Fibroblast of skin of right biceps (primary cell): ENCODE measurements at regions not wholly inside any gene's neighbourhood (a gene's known extent, or its start where the extent isn't known, plus 50 kb on each side); places are given as distances from the start of the nearest gene placed in this dataset.
"Not testable (repeated sequence)": the region's sequence is repeated elsewhere in the genome, so short reads cannot be mapped to it uniquely, and the experiment has no call there.

ENCODE experiments used
- DNase-seq: peaks from one replicate; pipeline ENCODE4 v3.0.0-alpha.2; 2013

DNA sequence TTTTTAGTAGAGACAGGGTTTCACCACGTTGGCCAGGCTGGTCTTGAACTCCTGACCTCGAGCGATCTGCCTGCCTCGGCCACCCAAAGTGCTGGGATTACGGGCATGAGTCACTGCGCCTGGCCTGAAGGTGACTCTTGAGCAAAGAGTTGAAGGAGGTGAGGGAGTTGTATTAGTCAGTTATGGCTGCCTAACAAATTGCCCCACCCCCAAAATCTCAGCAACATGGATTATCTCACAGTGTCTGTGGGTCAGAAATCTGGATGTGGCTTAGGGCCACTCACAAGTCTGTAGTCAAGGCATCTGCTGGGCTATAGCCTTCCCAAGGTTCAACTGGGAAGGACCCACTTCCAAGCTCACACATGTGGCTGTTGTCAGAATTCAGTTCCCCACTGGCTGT, 52.8 kb upstream of the ADGRE5 start:
- no peak for DNase-seq

DNA sequence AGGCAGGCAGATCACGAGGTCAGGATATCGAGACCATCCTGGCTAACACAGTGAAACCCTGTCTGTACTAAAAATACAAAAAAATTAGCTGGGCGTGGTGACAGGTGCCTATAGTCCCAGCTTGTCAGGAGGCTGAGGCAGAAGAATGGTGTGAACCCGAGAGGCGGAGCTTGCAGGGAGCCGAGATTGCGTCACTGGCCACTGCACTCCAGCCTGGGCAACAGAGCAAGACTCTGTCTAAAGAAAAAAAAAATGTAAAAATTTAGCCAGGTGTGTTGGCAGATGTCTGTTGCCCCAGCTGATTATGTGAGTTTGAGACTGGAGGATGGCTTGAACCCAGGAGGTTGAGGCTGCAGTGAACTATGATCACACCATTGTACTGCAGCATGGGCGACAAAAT, 54.2 kb upstream of the ADGRE5 start:
- DNase-seq: not testable (repeated sequence)

DNA sequence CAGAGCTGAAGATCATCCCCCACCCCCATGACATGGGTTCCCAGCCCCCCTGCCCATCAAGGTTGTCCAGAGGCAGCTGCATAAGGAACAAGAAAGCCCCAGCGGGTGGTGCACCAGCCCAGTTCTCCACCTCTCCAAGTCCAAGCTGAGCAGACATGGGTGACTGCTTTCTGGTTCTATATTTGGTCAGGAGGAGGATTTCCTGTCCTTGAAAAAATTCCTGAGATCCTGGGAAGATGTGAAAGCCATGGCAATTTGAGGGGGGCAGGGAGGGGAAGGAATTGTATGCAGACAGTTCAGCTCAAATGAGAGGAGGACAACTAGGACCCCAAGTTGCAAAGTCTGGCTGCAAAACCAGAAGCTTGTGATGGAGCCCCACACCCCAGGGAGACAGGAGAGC, 55.4 kb upstream of the ADGRE5 start:
- peak; percentile 41 for DNase-seq

DNA sequence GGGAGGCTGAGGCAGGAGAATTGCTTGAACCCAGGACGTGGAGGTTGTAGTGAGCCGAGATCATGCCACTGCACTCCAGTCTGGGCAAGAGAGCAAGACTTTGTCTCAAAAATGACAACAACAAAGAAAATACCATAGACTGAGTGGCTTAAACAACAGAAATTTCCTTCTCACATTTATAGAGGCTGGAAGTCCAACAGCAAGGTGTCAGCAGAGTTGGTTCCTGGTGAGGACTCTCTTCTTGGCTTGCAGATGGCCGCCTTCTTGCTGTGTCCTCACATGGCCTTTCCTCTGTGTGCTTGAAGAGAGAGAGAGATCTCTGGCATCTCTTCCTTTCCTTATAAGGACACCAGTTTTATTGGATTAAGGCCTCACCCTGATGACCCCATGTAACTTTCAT, 56.1 kb upstream of the ADGRE5 start:
- no peak for DNase-seq

DNA sequence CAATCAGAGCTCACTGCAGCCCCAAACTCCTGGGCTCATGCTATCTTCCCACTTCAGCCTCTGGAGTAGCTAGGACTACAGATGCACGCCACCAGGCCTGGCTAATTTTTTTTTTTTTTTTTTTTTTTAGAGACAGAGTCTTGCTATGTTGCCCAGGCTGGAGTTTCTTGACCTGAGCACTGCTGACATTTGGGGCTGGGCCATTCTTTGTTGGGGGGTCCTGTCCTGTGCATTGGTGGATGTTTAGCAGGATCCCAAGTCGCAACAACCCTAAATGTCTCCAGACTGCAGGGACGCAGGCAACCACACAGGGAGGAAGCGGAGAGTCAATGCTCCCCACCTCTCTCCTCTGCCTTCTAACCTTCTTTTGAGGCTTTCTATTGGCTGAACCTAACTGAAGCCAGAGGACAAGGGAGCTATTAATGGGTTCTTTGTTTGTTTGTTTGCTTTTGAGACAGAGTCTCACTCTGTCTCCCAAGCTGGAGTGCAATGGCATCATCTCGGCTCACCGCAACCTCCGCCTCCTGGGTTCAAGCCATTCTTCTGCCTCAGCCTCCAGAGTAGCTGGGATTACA, 58.3 kb upstream of the ADGRE5 start:
- DNase-seq: no peak

DNA sequence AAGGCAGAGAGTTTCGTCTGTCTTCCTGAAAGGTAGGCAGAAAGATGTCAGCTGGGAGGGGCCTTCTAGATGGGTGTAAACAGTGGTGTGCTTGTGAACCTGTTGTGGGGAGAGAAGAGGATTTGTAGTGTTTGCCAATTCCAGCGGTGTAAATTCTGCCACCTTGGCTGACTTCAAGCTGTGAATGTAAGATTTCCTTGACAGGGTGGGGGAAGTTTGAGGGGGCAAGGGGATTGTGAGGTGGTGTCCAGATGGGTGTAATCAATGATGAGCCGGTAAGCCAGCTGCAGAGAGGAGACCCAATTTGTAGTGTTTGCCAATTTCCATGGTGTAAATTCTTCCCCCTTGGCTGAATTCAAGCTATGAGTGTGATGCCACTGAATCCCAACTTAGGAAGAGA, 61.0 kb upstream of the ADGRE5 start:
- no peak for DNase-seq

DNA sequence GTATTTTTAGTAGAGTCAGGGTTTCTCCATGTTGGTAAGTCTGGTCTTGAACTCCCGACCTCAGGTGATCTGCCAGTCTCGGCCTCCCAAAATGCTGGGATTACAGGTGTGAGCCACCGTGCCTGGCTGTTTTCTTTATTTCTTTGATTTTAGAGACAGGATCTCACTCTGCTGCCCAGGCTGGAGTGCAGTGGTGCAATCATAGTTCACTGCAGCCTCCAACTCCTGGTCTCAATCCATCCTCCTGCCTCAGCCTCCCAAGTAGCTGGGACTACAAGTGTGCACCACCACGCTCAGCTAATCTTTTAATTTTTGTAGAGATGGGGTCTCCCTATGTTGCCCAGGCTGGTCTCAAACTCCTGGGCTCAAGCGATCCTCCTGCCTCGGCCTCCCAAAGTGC, 61.5 kb upstream of the ADGRE5 start:
- not testable (repeated sequence) for DNase-seq

DNA sequence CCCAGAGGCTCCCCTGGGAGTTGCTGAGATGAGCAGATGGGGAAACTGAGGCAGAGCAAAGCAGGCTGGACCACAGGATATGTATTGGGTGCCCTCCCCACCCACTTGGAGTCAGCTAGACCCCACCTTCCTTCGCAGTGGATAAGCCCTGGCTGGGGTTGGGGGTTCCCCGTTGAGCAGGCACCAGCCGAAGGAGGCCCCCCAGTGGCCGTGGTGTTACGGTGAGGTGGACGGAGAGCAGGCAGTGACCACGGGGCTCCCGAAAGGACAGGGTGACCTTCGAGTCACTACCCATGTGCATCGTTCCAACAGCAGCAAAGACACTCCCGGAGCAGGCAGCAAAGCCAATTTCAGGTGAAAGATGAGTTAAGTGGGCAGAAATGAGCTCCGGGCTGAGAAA, 62.4 kb upstream of the ADGRE5 start:
- no peak for DNase-seq

DNA sequence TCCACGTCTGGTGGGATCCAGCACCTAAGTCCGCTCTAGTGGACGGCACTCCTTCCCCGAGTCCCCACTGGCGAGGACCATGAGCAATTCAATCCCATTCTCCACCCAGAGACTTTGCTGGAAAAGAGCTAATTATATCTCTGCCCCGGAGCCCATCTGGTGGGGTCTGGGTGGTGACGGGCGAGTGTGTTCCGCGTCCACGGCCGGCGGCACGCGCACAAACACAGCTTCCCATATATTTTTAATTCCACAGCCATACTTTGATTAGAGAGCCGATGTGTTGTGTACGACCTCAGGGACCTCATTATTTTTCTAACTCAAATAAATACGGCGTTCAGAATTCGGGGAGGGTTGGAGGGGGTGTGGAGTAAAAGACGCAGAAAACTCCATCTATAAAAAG, 64.1 kb upstream of the ADGRE5 start:
- DNase-seq: no peak

DNA sequence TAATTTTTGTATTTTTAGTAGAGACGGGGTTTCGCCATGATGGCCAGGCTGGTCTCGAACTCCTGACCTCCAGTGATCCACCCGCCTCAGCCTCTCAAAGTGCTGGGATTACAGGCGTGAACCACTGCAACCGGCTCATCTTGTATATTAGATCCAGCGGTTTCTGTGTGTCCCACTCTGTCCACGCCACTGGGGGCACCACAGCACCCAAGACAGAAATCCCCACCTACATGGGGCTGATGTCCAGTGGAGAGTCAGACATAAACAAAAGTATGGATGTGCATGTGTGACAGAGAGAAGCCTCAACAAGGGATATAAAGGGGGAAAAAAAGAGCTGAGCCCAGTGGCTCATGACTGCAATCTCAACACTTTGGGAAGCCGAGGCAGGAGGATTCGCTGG, 65.8 kb upstream of the ADGRE5 start:
- no peak for DNase-seq

DNA sequence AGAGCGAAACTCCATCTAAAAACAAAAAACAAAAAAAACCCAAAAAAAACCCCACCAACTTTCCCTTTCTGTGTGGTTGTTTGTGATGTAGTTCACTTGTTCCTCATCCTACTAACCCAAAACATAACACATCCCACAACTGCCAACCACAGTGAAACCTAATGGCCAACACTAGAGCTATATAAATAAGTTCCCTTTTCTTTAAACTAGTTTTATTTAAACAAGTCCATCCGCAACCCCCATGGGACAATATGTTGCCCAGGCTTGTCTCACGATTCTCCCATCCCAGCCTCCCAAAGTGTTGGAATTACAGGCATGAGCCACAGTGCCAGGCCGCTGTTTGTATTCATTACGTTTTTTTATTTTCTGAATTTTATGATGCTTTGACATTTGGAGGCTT, 71.2 kb upstream of the ADGRE5 start:
- DNase-seq: no peak

DNA sequence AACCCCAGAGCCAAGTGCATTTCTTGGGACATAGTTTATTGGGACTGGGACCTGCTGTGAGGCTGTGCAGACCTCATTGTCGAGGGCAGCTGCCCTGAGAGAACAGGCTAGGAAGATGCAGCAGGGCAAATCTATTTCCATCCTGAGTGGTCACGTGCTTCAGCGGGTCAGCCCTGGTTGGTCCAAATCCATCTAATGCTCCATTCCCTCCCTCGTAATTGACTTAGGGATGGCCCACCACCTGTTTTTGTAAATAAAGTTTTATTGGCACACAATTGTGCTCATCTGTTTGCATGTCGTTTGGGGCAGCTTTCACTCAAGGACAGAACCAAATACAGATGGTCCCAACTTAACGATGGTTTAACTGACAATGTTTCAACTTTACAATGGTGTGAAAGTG, 75.5 kb upstream of the ADGRE5 start:
- DNase-seq: no peak

DNA sequence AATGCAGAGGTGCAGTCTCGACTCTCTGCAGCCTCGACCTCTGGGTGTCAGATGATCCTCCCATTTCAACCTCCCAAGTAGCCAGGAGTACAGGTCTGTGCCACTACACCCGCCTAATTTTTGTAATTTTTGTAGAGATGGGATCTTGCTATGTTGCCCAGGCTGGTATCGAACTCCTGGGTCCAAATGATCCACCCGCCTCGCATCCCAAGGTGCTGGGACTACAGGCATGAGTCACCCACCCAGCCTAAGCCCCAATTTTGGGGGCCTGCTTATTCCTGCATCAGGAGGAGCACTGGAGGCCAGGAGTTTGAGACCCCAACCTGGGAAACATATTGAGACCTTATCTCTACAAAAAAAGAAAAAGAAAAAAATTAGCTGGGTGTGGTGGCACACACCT, 80.1 kb upstream of the ADGRE5 start:
- no peak for DNase-seq

DNA sequence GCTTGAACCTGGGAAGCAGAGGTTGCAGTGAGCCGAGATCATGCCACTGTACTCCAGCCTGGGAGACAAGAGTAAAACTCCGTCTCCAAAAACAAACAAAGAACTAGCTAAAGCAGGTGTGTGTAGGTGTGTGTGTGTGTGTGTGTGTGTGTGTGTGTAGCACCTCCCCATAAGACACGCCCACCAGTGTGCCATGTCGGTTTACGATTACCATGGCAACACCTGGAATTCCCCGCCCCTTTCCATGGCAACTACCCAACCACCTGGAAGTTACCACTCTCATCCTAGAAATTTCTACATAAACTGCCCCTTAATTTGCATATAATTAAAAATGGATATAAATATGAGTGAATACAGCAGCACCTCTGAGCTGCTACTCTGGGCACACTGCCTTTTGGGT, 80.9 kb upstream of the ADGRE5 start:
- no peak for DNase-seq

DNA sequence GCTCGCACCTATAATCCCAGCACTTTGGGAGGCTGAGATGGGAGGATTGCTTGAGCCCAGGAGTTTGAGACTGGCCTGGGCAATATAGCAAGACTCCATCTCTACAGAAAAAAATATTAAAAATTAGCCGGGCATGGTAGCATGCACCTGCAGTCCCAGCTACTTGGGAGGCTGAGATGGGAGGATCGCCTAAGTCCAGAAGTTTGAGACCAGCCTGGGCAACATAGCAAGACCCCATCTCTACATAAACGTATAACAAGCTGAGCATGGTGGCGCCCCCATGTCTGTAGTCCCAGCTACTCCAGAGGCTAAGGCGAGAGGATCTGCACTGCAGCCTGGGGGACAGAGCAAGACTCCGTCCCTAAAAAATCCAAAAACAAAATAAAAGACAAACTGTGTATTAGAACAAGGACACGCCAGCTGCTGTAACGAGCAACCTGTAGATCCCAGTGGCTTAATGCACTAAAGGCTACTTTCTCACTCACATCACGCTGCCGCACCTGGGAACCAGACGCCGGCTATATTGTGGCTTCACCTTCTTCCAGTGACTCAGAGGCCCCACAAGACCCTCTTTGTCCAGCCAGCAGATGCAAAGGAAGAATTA, 81.9 kb upstream of the ADGRE5 start:
- not testable (repeated sequence) for DNase-seq

DNA sequence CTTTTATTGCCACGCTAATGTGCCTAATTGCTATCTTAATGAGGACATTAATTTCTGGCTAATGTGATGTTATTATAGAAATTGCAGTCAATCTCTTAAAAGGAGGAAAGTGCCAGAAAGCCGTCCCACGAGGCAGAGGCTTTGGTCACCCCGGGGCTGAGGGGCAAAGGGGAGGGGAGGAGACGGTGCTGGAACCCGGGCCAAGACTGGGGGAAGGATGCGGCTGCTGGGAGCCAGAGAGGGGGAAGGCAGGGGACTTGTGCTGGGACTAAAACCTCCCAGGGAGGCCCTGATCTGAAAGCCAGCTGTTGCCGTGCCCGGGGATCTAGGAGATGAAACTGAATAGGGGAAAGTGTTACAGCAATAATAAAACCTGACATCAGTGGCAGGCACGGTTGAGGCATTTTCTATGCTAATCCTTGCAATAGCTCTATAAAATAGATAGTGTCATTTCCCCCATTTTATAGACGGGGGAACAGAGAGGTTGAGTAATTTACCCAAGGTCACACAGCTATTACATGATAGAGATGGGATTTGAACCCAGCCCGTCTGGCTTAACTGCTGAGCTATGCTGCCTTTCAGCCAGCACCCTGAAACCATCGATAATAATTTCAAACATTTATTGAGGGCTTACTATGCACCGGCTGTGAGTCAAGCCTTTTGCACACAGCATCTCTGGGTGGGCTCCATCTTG, 83.2 kb upstream of the ADGRE5 start:
- DNase-seq: not testable (repeated sequence)

DNA sequence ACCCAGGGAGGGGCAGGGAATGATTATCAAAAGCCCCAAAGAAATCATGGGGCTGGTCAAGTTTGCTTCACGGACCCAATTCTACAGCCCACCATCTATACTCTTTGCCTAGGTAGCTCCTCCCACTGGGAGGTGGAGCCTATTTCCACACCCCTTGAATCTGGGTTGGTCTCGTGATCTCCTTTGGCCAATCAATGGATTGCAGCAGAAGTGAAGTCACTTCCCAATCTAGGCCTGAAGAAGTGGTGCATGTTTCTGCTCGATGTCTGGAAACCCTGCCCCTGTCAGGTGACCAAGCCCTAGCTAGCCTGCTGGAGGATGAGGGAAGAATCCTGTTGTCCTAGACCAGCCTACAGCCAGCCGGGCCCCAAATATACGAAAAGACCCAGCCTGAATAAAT, 86.3 kb upstream of the ADGRE5 start:
- peak; percentile 25 for DNase-seq

DNA sequence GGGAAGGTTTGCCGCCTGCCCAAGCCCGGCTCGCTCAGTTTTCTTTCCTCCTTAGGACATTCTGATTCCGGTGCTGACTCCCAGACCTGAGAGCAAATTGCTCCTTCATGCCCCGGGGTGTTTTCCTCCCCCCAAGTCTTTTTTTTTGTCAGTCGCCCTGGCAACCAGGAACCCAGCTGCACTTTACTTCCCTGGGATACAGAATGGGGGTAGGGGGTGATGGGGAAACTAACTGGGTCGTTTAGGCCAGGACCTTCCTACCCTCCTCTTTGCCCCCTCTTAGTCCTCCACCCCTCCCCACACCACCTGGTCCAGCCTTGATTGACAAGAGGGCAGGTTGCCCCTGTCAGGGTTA, 87.5 kb upstream of the ADGRE5 start:
- not testable (repeated sequence) for DNase-seq

DNA sequence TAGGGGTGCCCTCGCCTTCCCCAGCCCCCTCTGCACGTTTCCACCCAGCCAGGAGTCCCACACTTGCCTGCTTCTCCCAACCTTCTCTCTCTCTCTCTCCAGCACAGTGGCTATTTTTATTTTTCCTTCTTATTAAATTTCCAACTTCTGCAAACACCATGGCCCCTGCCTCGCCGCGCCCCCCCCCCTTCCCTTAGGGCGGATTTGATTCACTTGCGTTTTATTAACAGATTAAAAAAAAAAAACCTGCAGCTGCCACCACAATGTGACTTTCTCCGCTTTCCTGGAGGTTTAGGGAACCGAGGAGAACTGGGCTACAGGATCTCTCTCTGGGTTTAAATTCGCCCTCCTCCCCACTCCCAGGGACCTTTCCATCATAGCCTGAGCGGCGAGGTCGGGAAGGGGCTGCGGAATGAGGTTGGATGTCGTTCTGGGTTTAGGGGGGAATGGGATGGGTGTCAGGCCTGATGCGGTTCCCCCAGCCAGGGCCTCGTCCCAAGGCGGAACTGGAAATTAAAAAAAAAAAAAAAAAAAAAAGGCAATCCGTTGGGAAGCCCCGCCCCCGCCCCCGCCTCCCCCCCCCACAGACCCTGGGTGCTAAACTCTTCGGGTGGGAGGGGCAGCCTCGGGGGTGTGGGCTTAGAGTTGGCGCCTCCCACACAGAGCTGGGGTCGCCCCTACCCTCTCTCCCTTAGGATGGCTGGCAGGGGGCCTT, 87.3 kb upstream of the ADGRL1 start:
- peak; percentile 9 for DNase-seq

DNA sequence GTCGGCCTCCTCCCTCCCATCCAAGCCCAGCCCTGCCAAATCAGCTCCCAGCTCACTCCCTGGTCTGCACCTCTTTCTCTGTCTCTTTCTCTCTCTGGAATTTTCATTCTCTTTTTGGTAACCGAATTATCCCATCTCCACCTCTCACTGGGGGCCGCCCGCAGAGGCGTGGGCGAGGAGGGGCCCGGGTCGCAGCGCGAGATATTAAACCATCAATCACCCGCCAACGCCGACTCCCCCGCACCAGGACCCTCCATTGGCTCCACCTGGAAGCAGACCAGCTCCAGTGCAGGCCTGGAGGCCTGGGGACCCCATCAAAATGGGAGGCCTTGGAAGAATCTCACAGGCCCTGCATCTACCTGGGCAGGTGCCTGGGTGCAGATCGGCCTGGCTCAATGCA, 83.8 kb upstream of the ADGRL1 start:
- DNase-seq: not testable (repeated sequence)

DNA sequence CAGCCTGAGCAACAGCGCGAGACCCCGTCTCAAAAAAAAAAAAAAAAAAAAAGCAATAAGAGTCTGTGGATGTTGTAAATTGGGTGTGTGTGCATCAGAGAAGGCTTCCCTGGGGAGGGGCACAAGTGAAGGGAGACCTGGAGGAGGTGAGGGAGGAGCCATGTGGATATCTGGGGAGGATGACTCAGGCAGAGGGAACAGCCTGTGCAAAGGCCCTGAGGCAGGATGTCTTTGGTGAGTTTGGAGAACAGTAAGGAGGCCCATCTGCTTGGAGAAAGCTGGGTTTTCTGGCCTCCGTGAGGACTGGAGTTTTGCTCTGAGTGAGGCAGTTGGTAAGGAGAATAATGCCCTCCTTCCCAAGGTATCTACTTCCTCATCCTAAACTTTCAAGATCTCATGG, 81.9 kb upstream of the ADGRL1 start:
- not testable (repeated sequence) for DNase-seq

DNA sequence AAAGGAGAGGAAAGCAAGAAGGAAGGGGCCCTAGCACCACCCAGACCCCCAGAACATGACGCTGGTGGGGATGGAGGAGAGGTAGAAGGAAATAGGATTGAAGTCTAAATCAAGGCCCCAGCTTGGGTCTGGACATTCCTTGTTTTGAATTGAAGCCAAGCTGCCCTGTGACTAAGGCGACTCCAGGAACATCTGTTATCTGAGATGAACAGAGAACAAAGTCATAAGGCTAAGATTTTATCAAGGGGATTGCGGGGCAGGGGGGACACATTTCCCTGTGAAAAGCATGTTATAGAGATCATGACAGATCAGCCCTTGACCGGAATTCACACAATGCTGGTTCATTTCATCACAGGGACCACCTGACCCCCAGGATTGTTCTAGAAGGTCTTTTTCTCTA, 80.6 kb upstream of the ADGRL1 start:
- not testable (repeated sequence) for DNase-seq

DNA sequence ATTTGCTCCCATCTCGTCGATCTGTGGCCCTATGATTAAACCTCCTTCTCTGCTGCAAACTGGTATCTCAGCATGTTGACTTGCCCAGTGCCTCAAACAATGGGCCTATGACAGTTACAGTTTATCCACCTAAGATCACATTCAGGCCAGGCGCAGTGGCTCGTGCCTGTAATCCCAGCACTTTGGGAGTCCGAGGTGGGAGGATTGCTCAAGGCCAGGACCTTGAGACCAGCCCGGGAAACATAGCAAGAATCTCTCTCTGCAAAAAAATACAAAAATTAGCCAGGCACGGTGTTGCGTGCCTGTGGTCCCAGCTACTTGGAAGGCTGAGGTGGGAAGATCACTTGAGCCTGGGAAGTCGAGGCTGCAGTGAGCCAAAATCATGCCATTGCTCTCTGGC, 79.8 kb upstream of the ADGRL1 start:
- DNase-seq: not testable (repeated sequence)
